H1 (cell line): ENCODE measurements at regions not wholly inside any gene's neighbourhood (a gene's known extent, or its start where the extent isn't known, plus 50 kb on each side); places are given as distances from the start of the nearest gene placed in this dataset.

Source experiments
- CREB1 ChIP-seq: IDR thresholded peaks from 2 replicates; pipeline ENCODE4 v1.6.1; 2012; ENCODE audit warnings: inconsistent platforms
- CTCF ChIP-seq, 3 experiments: IDR thresholded peaks; 1 replicate in 2 of 3; 2 replicates in 1 of 3; pipeline versions ENCODE4 v1.5.1 to v1.6.1; 2011; ENCODE audit warnings: low read length in 3 of 3, mild to moderate bottlenecking in 3 of 3, inconsistent platforms in 2 of 3, low read depth in 1 of 3, moderate library complexity in 1 of 3; ENCODE audit not compliant: insufficient read depth in 1 of 3; ENCODE audit errors: control extremely low read depth in 1 of 3
- EZH2 ChIP-seq: fragments of 200-600 bp; sonication (generic); IDR thresholded peaks from 2 replicates; pipeline ENCODE4 v1.7.1; 2012; ENCODE audit warnings: low read depth, mild to moderate bottlenecking, moderate library complexity, low read length, inconsistent platforms; ENCODE audit not compliant: severe bottlenecking
- KDM1A ChIP-seq: fragments of 200-600, 300-600 bp; sonication (generic); IDR thresholded peaks from 2 replicates; pipeline ENCODE4 v1.7.1; 2016; ENCODE audit warnings: mild to moderate bottlenecking, low read length, borderline replicate concordance
- SIN3A ChIP-seq, 2 experiments: IDR thresholded peaks in 1 of 2; conservative IDR thresholded peaks in 1 of 2; 2 replicates each; pipeline ENCODE4 v1.6.1; 2011 to 2012; ENCODE audit warnings: low read length in 2 of 2, improper control_type of control experiment in 1 of 2, low read depth in 1 of 2, mild to moderate bottlenecking in 1 of 2
- ZNF274 ChIP-seq: IDR thresholded peaks from 2 replicates; pipeline ENCODE4 v1.7.0; 2012; ENCODE audit warnings: low read length, borderline replicate concordance; ENCODE audit errors: extremely low read depth

- TF ChIP-seq KDM1A, result no peak
- no peak for TF ChIP-seq CREB1
- no peak for TF ChIP-seq EZH2
- TF ChIP-seq SIN3A (conservative IDR thresholded peaks at IDR 0.05 in 1 of 2, IDR thresholded peaks at IDR 0.05 in 1 of 2; ENCODE audit: low read depth in 1 of 2, low read length in 2 of 2), result no peak
- TF ChIP-seq ZNF274, result no peak
- no peak for TF ChIP-seq CTCF (IDR thresholded peaks at IDR 0.05; ENCODE audit: control extremely low read depth in 1 of 3, insufficient read depth in 1 of 3, low read depth in 1 of 3, low read length in 3 of 3)
Measured at GRCh38 chr2:80822999-80823398, 518.4 kb upstream of the LRRTM1 start.
